ENCODE measurements at regions not wholly inside any gene's neighbourhood (a gene's known extent, or its start where the extent isn't known, plus 50 kb on each side); places are given as distances from the start of the nearest gene placed in this dataset.
A peak's percentile ranks its signal among the peaks of the same experiment; 100 is the strongest.

- ChIA-PET CTCF (no interaction called here), POLR2A (no interaction called here)
- Histone ChIP-seq H3K4me2 (no peak overlapping the region), H3K27ac (no peak overlapping the region), H3K9me3 (no peaks in the 10 kb centered on the region; the same call in 2 of the 3 replicates), H3K4me1 (no peaks in the 10 kb centered on the region), H3K4me3 (no peak overlapping the region)
- TF ChIP-seq MAFK (IDR thresholded peaks at IDR 0.05; ENCODE audit: partially characterized antibody) (peak; percentile 13), MYC (IDR thresholded peaks at IDR 0.05; ENCODE audit: borderline replicate concordance, low read length) (no peak)
- DNase-seq (ENCODE audit: low read depth in 1 of 2, low spot score in 1 of 2), result no peak
- no peak for FAIRE-seq
- no peak for ATAC-seq
These were observed 1499.8 kb downstream of the OTOL1 start for GRCh38 chr3:162996368-162996767.

- POLR2A ChIA-PET, result no interaction called here
- CTCF ChIA-PET, result no interaction called here
- Histone ChIP-seq H3K27ac (no peak overlapping the region), H3K4me3 (no peak overlapping the region), H3K4me2 (peak overlapping the region; percentile 52), H3K9me3 (no peaks in the 10 kb centered on the region; the same call in 2 of the 3 replicates), H3K4me1 (no peaks in the 10 kb centered on the region)
- DNase-seq (ENCODE audit: low read depth in 1 of 2, low spot score in 1 of 2) (no peak), FAIRE-seq (no peak), ATAC-seq (peak in 1 of 2 experiments; percentile 53; a peak in 1 of 6 replicates)
- no peak for TF ChIP-seq RCOR1 (IDR thresholded peaks at IDR 0.05; ENCODE audit: low read depth, low read length)
- no peak for TF ChIP-seq CEBPB (IDR thresholded peaks at IDR 0.05)
- TF ChIP-seq CTCF (IDR thresholded peaks at IDR 0.05), result no peak
- no peak for TF ChIP-seq CHD4 (IDR thresholded peaks at IDR 0.05; ENCODE audit: borderline replicate concordance)
- no peak for TF ChIP-seq RAD21 (conservative IDR thresholded peaks at IDR 0.05 in 1 of 2, IDR thresholded peaks at IDR 0.05 in 1 of 2)
- no peak for TF ChIP-seq USF2 (IDR thresholded peaks at IDR 0.05)
- no peak for TF ChIP-seq HOXA7 (CRISPR knock-in tag; IDR thresholded peaks at IDR 0.05)
- no peak for TF ChIP-seq PBX3 (IDR thresholded peaks at IDR 0.05)
These were observed 1501.6 kb downstream of the OTOL1 start for GRCh38 chr3:162998205-162998604.

GRCh38 chr3:163011596-163011995 lies 1515.0 kb downstream of the OTOL1 start:
- H3K4me1 ChIP-seq, result no peaks in the 10 kb centered on the region
- H3K27ac ChIP-seq, result no peak overlapping the region
- ChIA-PET CTCF (no interaction called here), POLR2A (interaction anchor here (0.6 kb wide), 2 partner anchors 392 to 721 kb away, joined by 3 read pairs; no protein-coding TSS in a partner anchor)
- no peak for ATAC-seq
- WGBS (ENCODE audit: missing lambda C conversion rate), result 35% methylated on average over 2 of the region's 2 CpGs
- no peak for FAIRE-seq
- no peaks in the 10 kb centered on the region for H3K9me3 ChIP-seq
- TF ChIP-seq MAX (IDR thresholded peaks at IDR 0.05) (no peak), HES2 (IDR thresholded peaks at IDR 0.05) (no peak), KDM1A (IDR thresholded peaks at IDR 0.05; ENCODE audit: low read depth) (no peak), ZSCAN20 (CRISPR knock-in tag; IDR thresholded peaks at IDR 0.05) (no peak), MAZ (IDR thresholded peaks at IDR 0.05; ENCODE audit: borderline replicate concordance, low read depth, low read length) (no peak), FOXS1 (CRISPR knock-in tag; IDR thresholded peaks at IDR 0.05) (no peak), TP53 (CRISPR knock-in tag; IDR thresholded peaks at IDR 0.05) (no peak), HOXA7 (CRISPR knock-in tag; IDR thresholded peaks at IDR 0.05) (no peak), ZFP36 (IDR thresholded peaks at IDR 0.05; ENCODE audit: borderline replicate concordance, partially characterized antibody) (no peak), POLR2A (IDR thresholded peaks at IDR 0.05; ENCODE audit: low read length) (no peak), FOSB (CRISPR knock-in tag; IDR thresholded peaks at IDR 0.05) (no peak), RFX5 (IDR thresholded peaks at IDR 0.05) (no peak), TFCP2L1 (CRISPR knock-in tag; IDR thresholded peaks at IDR 0.05) (no peak), SREBF2 (IDR thresholded peaks at IDR 0.05) (no peak), ZC3H11A (IDR thresholded peaks at IDR 0.05) (no peak), HDAC2 (IDR thresholded peaks at IDR 0.05) (no peak), RAD21 (conservative IDR thresholded peaks at IDR 0.05 in 1 of 2, IDR thresholded peaks at IDR 0.05 in 1 of 2) (no peak), MYC (IDR thresholded peaks at IDR 0.05; ENCODE audit: borderline replicate concordance, low read length) (no peak), CTCF (IDR thresholded peaks at IDR 0.05) (no peak), ESRRA (IDR thresholded peaks at IDR 0.05; ENCODE audit: borderline replicate concordance, low read length) (no peak)
- DNase-seq (ENCODE audit: low read depth in 1 of 2, low spot score in 1 of 2), result no peak
- no peak overlapping the region for H3K4me3 ChIP-seq
- no peak overlapping the region for H3K4me2 ChIP-seq

Data from A549 (cell line).